ENCODE measurements at regions not wholly inside any gene's neighbourhood (a gene's known extent, or its start where the extent isn't known, plus 50 kb on each side); places are given as distances from the start of the nearest gene placed in this dataset.
"Not testable (repeated sequence)": the region's sequence is repeated elsewhere in the genome, so short reads cannot be mapped to it uniquely, and the experiment has no call there.

DNA sequence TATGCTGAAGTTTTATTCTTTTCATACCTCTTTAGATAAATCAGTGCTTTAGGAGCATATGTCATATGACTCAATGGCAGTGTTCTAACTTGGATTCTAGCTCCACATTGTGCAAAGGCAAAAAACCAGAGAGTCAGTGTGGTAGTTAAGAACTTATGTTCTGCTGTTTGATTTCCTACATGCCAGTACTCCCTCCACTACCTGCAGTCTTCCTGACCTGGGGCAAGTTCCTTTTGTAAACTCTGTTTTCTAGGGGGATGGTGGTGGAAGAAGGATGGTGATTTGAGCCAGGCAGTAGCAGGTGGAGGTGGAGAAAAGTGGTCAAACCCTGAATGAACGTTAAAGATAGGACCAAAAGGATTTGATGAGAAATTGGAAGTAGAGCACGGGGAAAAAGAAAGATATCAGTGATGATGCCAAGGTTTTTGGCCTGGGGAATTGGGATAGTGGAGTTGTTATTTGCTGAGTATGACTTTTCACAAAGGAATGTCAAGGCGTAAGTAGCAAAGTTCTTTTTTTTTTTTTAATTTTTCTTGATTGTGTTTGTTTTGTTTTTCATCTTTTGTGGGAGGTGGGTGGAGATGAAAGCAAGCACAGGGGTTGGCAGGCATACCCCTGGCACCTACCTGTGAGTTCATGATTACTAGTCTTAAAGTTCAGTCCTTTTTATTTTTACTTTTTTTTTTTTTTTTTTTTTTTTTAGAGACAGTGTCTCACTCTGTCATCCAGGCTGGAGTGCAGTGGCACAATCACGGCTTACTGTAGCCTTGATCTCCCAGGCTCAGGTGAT lies 82.3 kb downstream of the SYT15B start:
- TF ChIP-seq, protein P1, sequence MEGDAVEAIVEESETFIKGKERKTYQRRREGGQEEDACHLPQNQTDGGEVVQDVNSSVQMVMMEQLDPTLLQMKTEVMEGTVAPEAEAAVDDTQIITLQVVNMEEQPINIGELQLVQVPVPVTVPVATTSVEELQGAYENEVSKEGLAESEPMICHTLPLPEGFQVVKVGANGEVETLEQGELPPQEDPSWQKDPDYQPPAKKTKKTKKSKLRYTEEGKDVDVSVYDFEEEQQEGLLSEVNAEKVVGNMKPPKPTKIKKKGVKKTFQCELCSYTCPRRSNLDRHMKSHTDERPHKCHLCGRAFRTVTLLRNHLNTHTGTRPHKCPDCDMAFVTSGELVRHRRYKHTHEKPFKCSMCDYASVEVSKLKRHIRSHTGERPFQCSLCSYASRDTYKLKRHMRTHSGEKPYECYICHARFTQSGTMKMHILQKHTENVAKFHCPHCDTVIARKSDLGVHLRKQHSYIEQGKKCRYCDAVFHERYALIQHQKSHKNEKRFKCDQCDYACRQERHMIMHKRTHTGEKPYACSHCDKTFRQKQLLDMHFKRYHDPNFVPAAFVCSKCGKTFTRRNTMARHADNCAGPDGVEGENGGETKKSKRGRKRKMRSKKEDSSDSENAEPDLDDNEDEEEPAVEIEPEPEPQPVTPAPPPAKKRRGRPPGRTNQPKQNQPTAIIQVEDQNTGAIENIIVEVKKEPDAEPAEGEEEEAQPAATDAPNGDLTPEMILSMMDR (IDR thresholded peaks at IDR 0.05), result not testable (repeated sequence)
- TF ChIP-seq POLR2A (IDR thresholded peaks at IDR 0.05), result not testable (repeated sequence)

Data from breast epithelium (tissue), 3 donors.